Stomach (tissue), 8 donors: ENCODE measurements at regions not wholly inside any gene's neighbourhood (a gene's known extent, or its start where the extent isn't known, plus 50 kb on each side); places are given as distances from the start of the nearest gene placed in this dataset.

Source experiments
- DNase-seq, 2 donors: peaks; one replicate each; pipeline versions ENCODE4 v3.0.0 to v3.0.0-alpha.2; 2013 to 2019
- H3K27ac ChIP-seq, 5 donors: fragments of 200-600 bp in 4 of 5; sonication (generic) in 4 of 5; one replicate each; pipeline ENCODE4 v1.5.1; 2013 to 2019; ENCODE audit warnings: mild to moderate bottlenecking in 1 of 5, moderate library complexity in 1 of 5
- H3K27me3 ChIP-seq, 3 donors: fragments of 200-600 bp; sonication (generic); one replicate each; pipeline ENCODE4 v1.5.1; 2017 to 2019; ENCODE audit warnings: mixed run types in 1 of 3
- H3K36me3 ChIP-seq, 4 donors: fragments of 200-600 bp; sonication (generic); 1 replicate in 3 of 4; 2 replicates in 1 of 4; pipeline ENCODE4 v1.5.1; 2016 to 2019
- H3K4me1 ChIP-seq, 4 donors: fragments of 200-600 bp; sonication (generic); one replicate each; pipeline ENCODE4 v1.5.1; 2016 to 2019
- H3K4me3 ChIP-seq, 4 donors: fragments of 200-600 bp; sonication (generic) in 3 of 4; one replicate each; pipeline ENCODE4 v1.5.1; 2016 to 2019; ENCODE audit warnings: mild to moderate bottlenecking in 1 of 4
- H3K9me3 ChIP-seq, 4 donors: fragments of 200-600 bp; sonication (generic); one replicate each; pipeline ENCODE4 v1.5.1; 2016 to 2019
- CTCF ChIP-seq, 7 experiments: fragments of 450-650 bp in 4 of 7; fragments of 200-600 bp in 3 of 7; sonication (generic) in 3 of 7; IDR thresholded peaks; one replicate each; pipeline ENCODE4 v1.5.1; 2016 to 2019; ENCODE audit warnings: antibody characterized with exemption in 7 of 7, control low read depth in 2 of 7, mild to moderate bottlenecking in 1 of 7
- EP300 ChIP-seq: sonication (generic); formaldehyde crosslinking; IDR thresholded peaks from one replicate; pipeline ENCODE4 v1.6.1; 2017; ENCODE audit warnings: antibody characterized with exemption
- POLR2A ChIP-seq, 4 donors: fragments of 450-650 bp; IDR thresholded peaks; one replicate each; pipeline ENCODE4 v1.6.1; 2016; ENCODE audit warnings: antibody characterized with exemption in 4 of 4, control low read depth in 2 of 4, mild to moderate bottlenecking in 1 of 4, moderate library complexity in 1 of 4
- POLR2AphosphoS5 ChIP-seq, 3 donors: sonication (generic); formaldehyde crosslinking; IDR thresholded peaks; one replicate each; pipeline ENCODE4 v1.6.1; 2016; ENCODE audit warnings: antibody characterized with exemption in 3 of 3
- WGBS, 5 donors: extraction: QIAGEN DNeasy Blood & Tissue Kit in 3 of 5; methylation state at CpG; one replicate each; pipeline versions ENCODE4 v1.1.5 to v1.1.7; 2013 to 2018; 5-methylcytosine and 5-hydroxymethylcytosine counted together
- intact Hi-C: fragments of 100-400 bp; cut with DNase I; formaldehyde crosslinking; loops from one replicate; pipeline ENCODE4 v1.15.1; 2023; ENCODE audit warnings: low total_unique reads
- donor health status: healthy with polysubstance abuse.
- donor health status: Bipolar disorder and iron deficiency.
- donor health status: healthy.

GRCh38 chr9:7691909-7692308 lies 107.7 kb downstream of the DMAC1 start:
- Histone ChIP-seq H3K4me3 (no peak overlapping the region), H3K9me3 (no peaks in the 10 kb centered on the region), H3K27ac (no peak overlapping the region), H3K27me3 (no peaks in the 10 kb centered on the region), H3K4me1 (no peaks in the 10 kb centered on the region), H3K36me3 (no peaks in the 10 kb centered on the region)
- TF ChIP-seq CTCF (IDR thresholded peaks at IDR 0.05) (no peak), POLR2A (IDR thresholded peaks at IDR 0.05) (no peak), POLR2AphosphoS5 (IDR thresholded peaks at IDR 0.05) (no peak), EP300 (no peak)
- WGBS, 5 donors, result 45 to 63% (median 52%) methylated on average over 2 of the region's 2 CpGs
- no peak for DNase-seq
- intact Hi-C loops, result no loop called here

GRCh38 chr9:7690014-7690413 lies 109.6 kb downstream of the DMAC1 start:
- DNase-seq, result no peak
- Histone ChIP-seq H3K27ac (no peak overlapping the region), H3K4me3 (no peak overlapping the region), H3K36me3 (no peaks in the 10 kb centered on the region), H3K27me3 (no peaks in the 10 kb centered on the region), H3K9me3 (no peaks in the 10 kb centered on the region), H3K4me1 (no peaks in the 10 kb centered on the region)
- TF ChIP-seq EP300 (no peak), CTCF (IDR thresholded peaks at IDR 0.05) (no peak), POLR2A (IDR thresholded peaks at IDR 0.05) (no peak), POLR2AphosphoS5 (IDR thresholded peaks at IDR 0.05) (no peak)
- intact Hi-C loops, result no loop called here

DNA sequence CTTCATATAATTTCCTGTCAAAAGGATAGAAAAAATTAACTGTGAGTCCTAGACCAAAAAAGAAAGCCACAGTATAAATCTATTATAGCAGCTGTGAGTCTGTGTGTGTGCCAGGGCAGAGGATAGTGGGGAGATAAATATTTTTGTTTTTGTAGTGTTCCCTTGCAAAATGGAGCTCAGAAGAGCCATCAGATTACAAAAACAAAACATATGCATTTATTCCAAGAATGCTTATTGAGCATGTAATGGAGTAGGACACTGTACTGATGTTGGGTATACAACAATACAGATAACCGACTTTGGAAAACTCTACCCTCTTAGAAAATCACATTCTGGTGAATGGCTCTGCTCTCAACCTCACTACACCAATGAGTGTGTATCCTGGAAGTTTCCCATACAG lies 111.0 kb downstream of the DMAC1 start:
- Histone ChIP-seq H3K27ac (no peak overlapping the region), H3K9me3 (no peaks in the 10 kb centered on the region), H3K4me3 (no peak overlapping the region), H3K36me3 (no peaks in the 10 kb centered on the region), H3K4me1 (no peaks in the 10 kb centered on the region), H3K27me3 (no peaks in the 10 kb centered on the region)
- no peak for DNase-seq
- TF ChIP-seq POLR2AphosphoS5 (IDR thresholded peaks at IDR 0.05) (no peak), CTCF (IDR thresholded peaks at IDR 0.05) (no peak), POLR2A (IDR thresholded peaks at IDR 0.05) (no peak), EP300 (no peak)
- 52 to 79% (median 64%) methylated on average over 1 of the region's 1 CpG for WGBS, 5 donors
- intact Hi-C loops, result no loop called here

- Histone ChIP-seq H3K27me3 (no peaks in the 10 kb centered on the region), H3K36me3 (no peaks in the 10 kb centered on the region), H3K4me3 (no peak overlapping the region), H3K9me3 (no peaks in the 10 kb centered on the region), H3K27ac (no peak overlapping the region), H3K4me1 (no peaks in the 10 kb centered on the region)
- TF ChIP-seq POLR2A (IDR thresholded peaks at IDR 0.05) (no peak), CTCF (IDR thresholded peaks at IDR 0.05) (no peak), POLR2AphosphoS5 (IDR thresholded peaks at IDR 0.05) (no peak)
- intact Hi-C loops, result no loop called here
- 33 to 60% (median 43%) methylated on average over 4 of the region's 4 CpGs for WGBS, 5 donors
- no peak for DNase-seq
These were observed 122.9 kb downstream of the DMAC1 start for GRCh38 chr9:7676609-7677156.
